HG03342 (cell line): ENCODE measurements at regions not wholly inside any gene's neighbourhood (a gene's known extent, or its start where the extent isn't known, plus 50 kb on each side); places are given as distances from the start of the nearest gene placed in this dataset.
A peak's percentile ranks its signal among the peaks of the same experiment; 100 is the strongest.
"Not testable (repeated sequence)": the region's sequence is repeated elsewhere in the genome, so short reads cannot be mapped to it uniquely, and the experiment has no call there.

Experiments
- ATAC-seq: cut with Tn5 transposase; IDR thresholded peaks from one replicate; pipeline ENCODE4 v1.9.1; 2021; ENCODE audit warnings: mild to moderate bottlenecking, moderate library complexity; ENCODE audit not compliant: unreplicated experiment

DNA sequence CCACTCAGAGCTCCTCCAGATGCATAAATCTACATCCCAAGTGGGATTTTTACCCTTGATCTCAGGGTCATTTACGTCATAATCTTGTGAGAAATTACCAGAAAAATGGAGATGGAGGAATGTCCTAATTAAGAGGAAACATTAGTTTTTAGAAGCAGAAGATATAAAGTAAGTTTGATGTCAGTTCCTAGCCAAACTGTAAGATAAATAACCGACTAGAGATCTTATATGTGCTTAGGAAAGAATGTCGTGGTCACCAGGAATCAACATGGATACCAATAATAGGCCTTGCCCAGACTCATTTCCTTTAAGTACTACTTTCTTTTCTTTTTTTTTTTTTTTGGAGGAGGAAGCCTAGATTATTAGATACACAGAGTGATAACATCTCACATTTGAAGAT is 186.9 kb downstream of the UTRN start:
- ATAC-seq, result no peak

DNA sequence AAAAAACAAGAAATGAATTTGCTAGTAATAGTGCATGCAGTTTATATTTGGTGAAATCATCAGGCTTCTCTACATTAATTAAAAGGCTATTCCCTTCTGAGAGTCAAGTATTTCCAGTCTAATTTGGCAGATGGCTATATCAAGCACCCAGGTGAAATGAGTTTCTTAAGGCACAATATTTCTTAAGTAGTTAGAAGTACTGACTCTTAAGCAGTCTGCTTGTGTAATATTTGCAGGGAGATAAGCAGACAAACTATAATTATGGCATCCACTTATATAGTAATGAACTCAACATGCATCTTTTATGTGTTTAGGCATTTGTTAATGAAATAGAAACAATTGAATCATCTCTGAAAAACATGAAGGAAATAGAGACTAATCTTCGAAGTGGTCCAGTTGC is 189.2 kb downstream of the UTRN start:
- ATAC-seq, result no peak

GRCh38 chr6:144474904-144475303 is 189.8 kb downstream of the UTRN start:
- ATAC-seq, result no peak

- no peak for ATAC-seq
Measured at GRCh38 chr6:144475411-144475810, 190.3 kb downstream of the UTRN start.

DNA sequence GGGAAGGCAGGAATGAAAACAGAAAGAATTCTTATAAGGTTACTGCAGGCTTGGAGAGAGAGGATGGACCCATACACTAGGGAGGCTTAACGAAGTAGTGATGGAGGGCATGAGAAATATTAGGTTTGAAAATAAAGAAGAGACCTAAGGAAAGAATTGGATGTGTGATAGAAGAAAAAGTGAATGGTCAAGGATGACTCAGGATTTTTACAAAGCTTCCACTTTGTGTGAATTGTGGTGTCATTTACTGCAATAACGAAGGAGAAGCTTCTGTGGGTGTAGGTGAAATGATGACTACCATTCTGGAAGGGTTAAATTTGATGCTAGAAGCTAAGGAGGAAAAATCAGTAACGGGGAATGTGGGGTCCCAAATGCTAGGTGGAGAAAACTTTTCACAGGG is 191.2 kb downstream of the UTRN start:
- ATAC-seq, result no peak

DNA sequence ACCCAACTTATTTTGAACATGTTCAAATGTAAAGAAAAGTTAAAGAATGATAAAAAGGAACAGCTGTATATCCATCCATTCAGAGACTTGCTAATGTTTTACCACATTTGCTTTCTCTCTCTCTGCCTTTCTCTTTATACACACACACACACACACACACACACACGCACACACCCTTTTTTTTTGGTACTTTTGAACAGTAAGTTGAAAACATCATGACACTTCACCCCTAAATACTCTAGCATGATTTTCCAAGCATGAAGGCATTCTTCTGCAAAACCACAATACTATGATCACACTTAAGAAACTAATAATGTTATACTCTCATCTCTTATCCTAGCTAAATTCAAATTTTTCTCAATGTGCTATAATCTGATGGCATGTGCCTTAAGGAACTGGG is 192.3 kb downstream of the UTRN start:
- ATAC-seq, result no peak

GRCh38 chr6:144477856-144478255 is 192.7 kb downstream of the UTRN start:
- no peak for ATAC-seq

- no peak for ATAC-seq
Measured at GRCh38 chr6:144478483-144478882, 193.3 kb downstream of the UTRN start.

DNA sequence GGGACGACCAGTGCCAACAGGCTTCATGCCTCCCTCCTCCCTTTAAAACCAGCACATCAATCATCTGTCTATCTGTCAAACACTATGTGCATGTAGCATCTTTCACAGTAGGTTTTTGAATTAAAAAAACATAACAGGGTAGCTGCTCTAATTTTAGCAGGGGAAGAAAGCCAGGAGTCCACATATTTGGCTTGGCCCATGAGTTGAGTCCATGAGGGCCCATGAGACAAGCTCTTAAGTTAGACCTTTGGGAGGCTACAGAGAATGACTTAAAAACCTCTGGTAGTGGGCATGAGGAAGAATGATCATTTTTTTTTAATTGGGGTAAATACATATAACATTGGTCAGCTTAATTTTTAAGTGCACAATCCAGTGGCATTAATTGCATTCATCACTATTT is 194.9 kb downstream of the UTRN start:
- no peak for ATAC-seq

GRCh38 chr6:144480473-144480872 is 195.3 kb downstream of the UTRN start:
- no peak for ATAC-seq

- ATAC-seq, result no peak
Measured at GRCh38 chr6:144481527-144481926, 196.4 kb downstream of the UTRN start.

GRCh38 chr6:144482142-144482541 is 197.0 kb downstream of the UTRN start:
- ATAC-seq, result peak; percentile 89

- no peak for ATAC-seq
Measured at GRCh38 chr6:144485531-144485930, 200.4 kb downstream of the UTRN start.

- no peak for ATAC-seq
Measured at GRCh38 chr6:144488590-144488989, 203.5 kb downstream of the UTRN start.

GRCh38 chr6:144493035-144493910 is 208.1 kb downstream of the UTRN start:
- ATAC-seq, result no peak

DNA sequence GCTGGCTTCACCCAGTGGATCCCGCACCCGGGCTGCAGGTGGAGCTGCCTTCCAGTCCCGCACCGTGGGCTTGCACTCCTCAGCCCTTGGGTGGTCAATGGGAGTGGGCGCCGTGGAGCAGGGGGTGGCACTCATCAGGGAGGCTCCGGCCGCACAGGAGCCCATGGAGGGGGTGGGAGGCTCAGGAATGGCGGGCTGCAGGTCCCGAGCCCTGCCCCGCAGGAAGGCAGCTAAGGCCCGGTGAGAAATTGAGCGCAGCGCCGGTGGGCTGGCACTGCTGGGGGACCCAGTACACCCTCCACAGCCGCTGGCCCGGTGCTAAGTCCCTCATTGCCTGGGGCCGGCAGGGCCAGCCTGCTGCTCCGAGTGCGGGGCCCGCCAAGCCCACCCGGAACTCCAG is 209.9 kb downstream of the UTRN start:
- ATAC-seq, result not testable (repeated sequence)

GRCh38 chr6:144497650-144498049 is 212.5 kb downstream of the UTRN start:
- ATAC-seq, result no peak

GRCh38 chr6:144500892-144501291 is 215.8 kb downstream of the UTRN start:
- ATAC-seq, result no peak

DNA sequence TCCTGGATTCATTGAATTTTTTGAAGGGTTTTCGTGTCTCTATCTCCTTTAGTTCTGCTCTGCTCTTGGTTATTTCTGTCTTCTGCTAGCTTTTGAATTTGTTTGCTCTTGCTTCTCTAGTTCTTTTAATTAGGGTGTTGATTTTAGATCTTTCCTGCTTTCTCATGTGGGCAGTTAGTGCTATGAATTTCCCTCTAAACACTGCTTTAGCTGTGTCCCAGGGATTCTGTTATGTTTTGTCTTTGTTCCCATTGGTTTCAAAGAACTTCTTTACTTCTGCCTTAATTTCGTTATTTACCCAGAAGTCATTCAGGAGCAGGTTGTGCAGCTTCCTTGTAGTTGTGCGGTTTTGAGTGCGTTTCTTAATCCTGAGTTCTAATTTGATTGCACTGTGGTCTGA is 220.1 kb downstream of the UTRN start:
- ATAC-seq, result not testable (repeated sequence)

DNA sequence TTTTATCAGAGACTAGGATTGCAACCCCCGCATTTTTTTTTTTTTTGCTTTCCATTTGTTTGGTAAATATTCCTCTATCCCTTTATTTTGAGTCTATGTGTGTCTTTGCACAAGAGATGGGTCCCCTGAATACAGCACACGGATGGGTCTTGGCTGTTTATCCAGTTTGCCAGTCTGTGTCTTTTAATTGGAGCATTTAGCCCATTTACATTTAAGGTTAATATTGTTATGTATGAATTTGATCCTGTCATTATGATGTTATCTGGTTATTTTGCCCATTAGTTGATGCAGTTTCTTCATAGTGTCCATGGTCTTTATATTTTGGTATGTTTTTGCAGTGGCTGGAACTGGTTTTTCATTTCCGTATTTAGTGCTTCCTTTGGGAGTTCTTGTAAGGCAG is 220.9 kb downstream of the UTRN start:
- ATAC-seq, result not testable (repeated sequence)

- not testable (repeated sequence) for ATAC-seq
Measured at GRCh38 chr6:144507772-144508312, 222.7 kb downstream of the UTRN start.

GRCh38 chr6:144510859-144511258 is 225.7 kb downstream of the UTRN start:
- no peak for ATAC-seq

GRCh38 chr6:144515761-144516160 is 230.6 kb downstream of the UTRN start:
- no peak for ATAC-seq
